GM10248 (cell line): ENCODE measurements at regions not wholly inside any gene's neighbourhood (a gene's known extent, or its start where the extent isn't known, plus 50 kb on each side); places are given as distances from the start of the nearest gene placed in this dataset.

Source experiments
- CTCF ChIA-PET: fragments of 300-600 bp; sonication (Branson Sonifier 250); formaldehyde crosslinking; extraction: SDS; loops from one replicate; lab custom pipeline; 2021; ENCODE audit warnings: antibody characterized with exemption; lab: Yijun Ruan, JAX
- POLR2A ChIA-PET: fragments of 350-650 bp; sonication (Branson Sonifier 250); formaldehyde crosslinking; extraction: SDS; loops from one replicate; lab custom pipeline; 2020; ENCODE audit warnings: antibody characterized with exemption; lab: Yijun Ruan, JAX
- DNase-seq: peaks from one replicate; pipeline ENCODE4 v3.0.0; 2012; ENCODE audit errors: extremely low spot score
- TF ChIP-seq, protein P1 (sequence below): IDR thresholded peaks from 2 replicates; pipeline ENCODE4 v1.5.1; 2012; ENCODE audit warnings: mild to moderate bottlenecking, low read depth; ENCODE audit errors: extremely low read depth, missing control alignments, control extremely low read depth

DNA sequence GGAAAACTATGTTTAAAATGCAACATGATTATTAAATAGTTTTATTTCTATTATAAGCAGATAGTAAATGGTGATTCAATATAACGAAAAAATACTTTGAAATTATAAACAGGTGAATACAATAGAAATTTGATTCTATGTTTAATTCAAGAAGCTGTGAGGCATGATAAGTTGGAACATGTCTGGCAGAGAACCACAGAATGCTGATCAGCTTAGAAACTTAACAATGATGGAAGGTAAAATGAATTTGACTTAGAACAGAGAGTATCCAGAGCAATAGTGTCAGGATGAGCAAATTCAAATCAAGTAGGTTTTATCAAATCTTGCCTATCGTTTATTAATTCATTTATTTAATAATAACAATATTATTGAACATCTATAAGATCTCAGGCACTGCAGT is 83.4 kb upstream of the ADGRL4 start:
- ChIA-PET POLR2A (no interaction called here), CTCF (no interaction called here)
- TF ChIP-seq, protein P1, sequence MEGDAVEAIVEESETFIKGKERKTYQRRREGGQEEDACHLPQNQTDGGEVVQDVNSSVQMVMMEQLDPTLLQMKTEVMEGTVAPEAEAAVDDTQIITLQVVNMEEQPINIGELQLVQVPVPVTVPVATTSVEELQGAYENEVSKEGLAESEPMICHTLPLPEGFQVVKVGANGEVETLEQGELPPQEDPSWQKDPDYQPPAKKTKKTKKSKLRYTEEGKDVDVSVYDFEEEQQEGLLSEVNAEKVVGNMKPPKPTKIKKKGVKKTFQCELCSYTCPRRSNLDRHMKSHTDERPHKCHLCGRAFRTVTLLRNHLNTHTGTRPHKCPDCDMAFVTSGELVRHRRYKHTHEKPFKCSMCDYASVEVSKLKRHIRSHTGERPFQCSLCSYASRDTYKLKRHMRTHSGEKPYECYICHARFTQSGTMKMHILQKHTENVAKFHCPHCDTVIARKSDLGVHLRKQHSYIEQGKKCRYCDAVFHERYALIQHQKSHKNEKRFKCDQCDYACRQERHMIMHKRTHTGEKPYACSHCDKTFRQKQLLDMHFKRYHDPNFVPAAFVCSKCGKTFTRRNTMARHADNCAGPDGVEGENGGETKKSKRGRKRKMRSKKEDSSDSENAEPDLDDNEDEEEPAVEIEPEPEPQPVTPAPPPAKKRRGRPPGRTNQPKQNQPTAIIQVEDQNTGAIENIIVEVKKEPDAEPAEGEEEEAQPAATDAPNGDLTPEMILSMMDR = no peak
- DNase-seq = no peak

DNA sequence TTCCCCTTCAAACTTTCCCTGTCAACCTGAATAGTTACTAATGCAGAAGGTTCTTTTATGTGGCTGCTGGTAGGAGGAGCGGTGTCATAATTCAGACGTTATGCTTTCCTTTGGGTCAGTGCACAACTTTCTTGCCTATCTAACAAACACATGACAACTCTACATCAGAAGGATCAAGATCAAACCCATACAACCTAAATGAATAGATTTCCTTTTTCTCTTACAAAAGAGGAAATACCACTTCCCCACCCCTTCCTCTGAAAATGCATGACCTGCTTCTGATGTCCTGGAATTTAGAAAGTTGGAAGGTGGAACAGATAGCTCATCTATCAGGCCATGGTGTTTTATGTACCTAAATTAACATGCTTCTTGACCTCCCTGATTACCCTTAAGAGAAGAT is 75.7 kb upstream of the ADGRL4 start:
- CTCF ChIA-PET = no interaction called here
- POLR2A ChIA-PET = no interaction called here
- TF ChIP-seq, protein P1 = no peak
- DNase-seq = no peak

DNA sequence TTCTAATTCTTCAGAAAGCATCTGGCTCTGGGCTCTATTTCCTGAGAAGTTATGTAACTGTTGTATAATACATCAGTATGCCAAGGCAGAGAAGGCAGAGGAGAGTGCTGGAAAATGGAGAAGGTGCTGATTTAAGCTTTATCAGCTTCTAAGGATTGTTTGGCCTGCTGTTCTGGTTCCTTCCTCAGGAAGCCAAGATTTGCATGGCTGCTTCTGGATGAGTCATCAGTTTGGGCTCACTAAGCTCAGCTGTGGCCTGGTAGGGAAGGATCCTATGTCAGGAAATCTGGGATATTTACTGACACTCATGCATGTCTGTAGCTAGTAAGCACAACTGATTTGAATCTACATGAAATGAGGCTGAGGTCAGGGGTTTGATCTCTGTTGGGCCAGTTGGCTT is 73.2 kb upstream of the ADGRL4 start:
- TF ChIP-seq, protein P1 = no peak
- ChIA-PET CTCF (no interaction called here), POLR2A (no interaction called here)
- DNase-seq = no peak

DNA sequence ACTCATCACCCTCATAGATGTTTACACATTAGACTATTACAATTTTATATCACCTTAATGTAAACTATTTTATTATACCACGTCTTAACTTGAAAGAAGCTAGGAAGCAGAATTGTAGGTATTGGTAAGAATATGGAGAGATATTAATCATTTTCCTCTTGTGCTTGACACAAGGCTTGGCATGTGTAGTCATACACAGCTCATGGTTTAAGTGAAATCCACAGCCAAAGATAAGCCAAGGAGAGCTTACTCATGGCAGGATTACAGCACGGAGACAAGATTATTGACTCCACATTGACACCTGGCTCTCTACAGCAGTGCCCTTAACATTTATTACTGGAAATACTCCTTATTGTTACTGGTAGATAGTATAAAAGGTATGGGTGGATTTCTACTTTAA is 68.4 kb upstream of the ADGRL4 start:
- no peak for DNase-seq
- ChIA-PET POLR2A (no interaction called here), CTCF (interaction anchor here (1.5 kb wide), 1 partner anchor 12 kb away, joined by 4 read pairs; no protein-coding TSS in a partner anchor)

DNA sequence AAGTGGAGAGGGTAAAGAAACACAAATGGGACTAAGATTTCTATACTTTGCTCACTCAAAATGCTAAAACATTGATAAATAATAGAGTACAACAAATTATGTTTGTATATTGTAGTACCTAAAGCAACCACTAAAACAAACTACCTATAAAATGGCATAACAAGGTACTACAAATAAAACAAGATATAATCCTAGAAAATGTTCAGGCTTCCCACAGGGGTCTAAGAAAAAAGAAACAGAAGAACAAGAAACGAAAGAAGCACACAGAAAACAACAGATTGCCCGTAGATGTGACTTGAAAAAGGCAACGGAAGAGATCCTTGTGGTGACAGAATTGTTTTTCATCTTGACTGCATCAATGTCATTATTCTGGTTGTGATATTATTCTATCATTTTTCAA is 63.3 kb upstream of the ADGRL4 start:
- no peak for DNase-seq
- CTCF ChIA-PET = no interaction called here
- POLR2A ChIA-PET = no interaction called here
- TF ChIP-seq, protein P1 = no peak

More for the DNA sequence above, 68.4 kb upstream of the ADGRL4 start:
- TF ChIP-seq, protein P1 = no peak

DNA sequence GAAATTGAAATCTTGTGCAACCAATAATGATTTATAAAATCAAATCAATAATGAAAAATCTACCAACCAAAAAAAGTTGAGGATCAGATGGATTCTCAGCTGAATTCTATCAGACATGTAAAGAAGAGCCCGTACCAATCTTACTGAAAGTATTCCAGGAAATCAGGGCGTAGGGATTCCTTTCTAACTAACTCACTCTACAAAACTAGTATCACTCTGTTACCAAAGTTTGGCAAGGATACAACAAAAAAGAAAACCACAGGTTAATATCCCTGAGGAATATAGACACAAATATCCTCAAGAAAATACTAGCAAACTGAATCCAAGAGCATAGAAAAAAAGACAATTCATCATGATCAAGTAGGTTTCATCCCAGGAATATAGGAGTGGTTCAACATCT is 52.8 kb upstream of the ADGRL4 start:
- DNase-seq = no peak
- TF ChIP-seq, protein P1 = no peak
- ChIA-PET CTCF (no interaction called here), POLR2A (no interaction called here)
